ENCODE measurements at regions not wholly inside any gene's neighbourhood (a gene's known extent, or its start where the extent isn't known, plus 50 kb on each side); places are given as distances from the start of the nearest gene placed in this dataset.

DNA sequence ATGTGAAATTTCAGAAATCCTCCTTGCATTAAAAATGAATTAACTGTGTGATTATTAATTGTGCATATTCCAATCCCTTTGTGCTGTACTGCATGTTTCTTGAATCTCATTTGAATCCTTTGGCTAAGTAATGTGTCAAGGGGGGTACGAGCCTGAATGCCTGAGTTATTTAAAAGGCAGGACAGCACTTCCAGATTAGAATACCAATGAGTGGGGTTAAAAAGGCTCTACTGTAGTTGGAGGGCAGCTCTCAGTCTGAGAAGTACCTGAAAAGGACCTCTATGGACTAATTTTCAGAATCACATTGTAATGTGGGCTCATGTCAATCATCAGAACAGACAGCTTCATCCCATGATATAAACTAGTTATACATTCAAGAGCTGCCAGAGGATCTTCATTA, 423.0 kb downstream of the GRB14 start:
- TF ChIP-seq, protein P1, sequence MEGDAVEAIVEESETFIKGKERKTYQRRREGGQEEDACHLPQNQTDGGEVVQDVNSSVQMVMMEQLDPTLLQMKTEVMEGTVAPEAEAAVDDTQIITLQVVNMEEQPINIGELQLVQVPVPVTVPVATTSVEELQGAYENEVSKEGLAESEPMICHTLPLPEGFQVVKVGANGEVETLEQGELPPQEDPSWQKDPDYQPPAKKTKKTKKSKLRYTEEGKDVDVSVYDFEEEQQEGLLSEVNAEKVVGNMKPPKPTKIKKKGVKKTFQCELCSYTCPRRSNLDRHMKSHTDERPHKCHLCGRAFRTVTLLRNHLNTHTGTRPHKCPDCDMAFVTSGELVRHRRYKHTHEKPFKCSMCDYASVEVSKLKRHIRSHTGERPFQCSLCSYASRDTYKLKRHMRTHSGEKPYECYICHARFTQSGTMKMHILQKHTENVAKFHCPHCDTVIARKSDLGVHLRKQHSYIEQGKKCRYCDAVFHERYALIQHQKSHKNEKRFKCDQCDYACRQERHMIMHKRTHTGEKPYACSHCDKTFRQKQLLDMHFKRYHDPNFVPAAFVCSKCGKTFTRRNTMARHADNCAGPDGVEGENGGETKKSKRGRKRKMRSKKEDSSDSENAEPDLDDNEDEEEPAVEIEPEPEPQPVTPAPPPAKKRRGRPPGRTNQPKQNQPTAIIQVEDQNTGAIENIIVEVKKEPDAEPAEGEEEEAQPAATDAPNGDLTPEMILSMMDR (IDR thresholded peaks at IDR 0.05; ENCODE audit: extremely low read depth in 1 of 2, insufficient read depth in 1 of 2, low read depth in 1 of 2, low read length in 2 of 2) = no peak
- TF ChIP-seq POLR2A (IDR thresholded peaks at IDR 0.05; ENCODE audit: low read depth, low read length) = no peak
- TF ChIP-seq POLR2AphosphoS5 (IDR thresholded peaks at IDR 0.05; ENCODE audit: insufficient read depth, low read depth, low read length) = no peak
- no peak for TF ChIP-seq MYC (IDR thresholded peaks at IDR 0.05; ENCODE audit: low read depth, low read length)
- no peak for TF ChIP-seq EZH2 (IDR thresholded peaks at IDR 0.05; ENCODE audit: borderline replicate concordance, low read depth, low read length, severe bottlenecking)
- TF ChIP-seq, protein P2, sequence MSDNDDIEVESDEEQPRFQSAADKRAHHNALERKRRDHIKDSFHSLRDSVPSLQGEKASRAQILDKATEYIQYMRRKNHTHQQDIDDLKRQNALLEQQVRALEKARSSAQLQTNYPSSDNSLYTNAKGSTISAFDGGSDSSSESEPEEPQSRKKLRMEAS (IDR thresholded peaks at IDR 0.05; ENCODE audit: insufficient read depth, insufficient read length) = no peak
- TF ChIP-seq JUN (IDR thresholded peaks at IDR 0.05; ENCODE audit: borderline replicate concordance, insufficient read depth, insufficient read length, low read depth) = no peak
- TF ChIP-seq FOS (IDR thresholded peaks at IDR 0.05; ENCODE audit: borderline replicate concordance, insufficient read depth, low read length) = no peak

Data from endothelial cell of umbilical vein (primary cell).